Nephron (organoid): ENCODE measurements at regions not wholly inside any gene's neighbourhood (a gene's known extent, or its start where the extent isn't known, plus 50 kb on each side); places are given as distances from the start of the nearest gene placed in this dataset.
"Not testable (repeated sequence)": the region's sequence is repeated elsewhere in the genome, so short reads cannot be mapped to it uniquely, and the experiment has no call there.

ENCODE experiments used
- H3K27ac Mint-ChIP-seq, 3 experiments: 2 replicates each; pipeline ENCODE4 v1.8.0; 2020; ENCODE audit warnings: mixed read lengths in 3 of 3, mild to moderate bottlenecking in 2 of 3, moderate library complexity in 1 of 3
- H3K27me3 Mint-ChIP-seq: 2 replicates; pipeline ENCODE4 v1.8.0; 2021; ENCODE audit warnings: low read depth, mild to moderate bottlenecking, moderate library complexity, mixed read lengths
- H3K36me3 Mint-ChIP-seq: 2 replicates; pipeline ENCODE4 v1.8.0; 2020; ENCODE audit warnings: low read depth, mixed read lengths
- H3K4me1 Mint-ChIP-seq: 2 replicates; pipeline ENCODE4 v1.8.0; 2020; ENCODE audit warnings: mixed read lengths
- H3K4me3 Mint-ChIP-seq, 3 experiments: 2 replicates each; pipeline ENCODE4 v1.8.0; 2020; ENCODE audit warnings: mild to moderate bottlenecking in 3 of 3, mixed read lengths in 3 of 3, moderate library complexity in 2 of 3
- H3K9me3 Mint-ChIP-seq: 2 replicates; pipeline ENCODE4 v1.8.0; 2020; ENCODE audit warnings: mixed read lengths
- CTCF ChIP-seq, 3 experiments: fragments of 200-600 bp; sonication (generic); IDR thresholded peaks; one replicate each; pipeline ENCODE4 v1.5.0; 2021; ENCODE audit warnings: antibody characterized with exemption in 3 of 3; ENCODE audit not compliant: unreplicated experiment in 3 of 3

GRCh38 chr13:70518081-70518480 lies 409.8 kb upstream of the KLHL1 start:
- Mint-ChIP-seq H3K4me1 (no peaks in the 10 kb centered on the region), H3K27me3 (no peaks in the 10 kb centered on the region), H3K9me3 (no peaks in the 10 kb centered on the region), H3K4me3 (no peak overlapping the region), H3K27ac (no peak overlapping the region), H3K36me3 (no peaks in the 10 kb centered on the region)
- no peak for TF ChIP-seq CTCF (IDR thresholded peaks at IDR 0.05; ENCODE audit: unreplicated experiment in 3 of 3)

GRCh38 chr13:70516226-70516625 lies 408.0 kb upstream of the KLHL1 start:
- no peaks in the 10 kb centered on the region for H3K9me3 Mint-ChIP-seq
- TF ChIP-seq CTCF (IDR thresholded peaks at IDR 0.05; ENCODE audit: unreplicated experiment in 3 of 3) = no peak
- H3K27ac Mint-ChIP-seq = no peak overlapping the region
- no peak overlapping the region for H3K4me3 Mint-ChIP-seq
- H3K4me1 Mint-ChIP-seq = no peaks in the 10 kb centered on the region
- no peaks in the 10 kb centered on the region for H3K36me3 Mint-ChIP-seq
- H3K27me3 Mint-ChIP-seq = no peaks in the 10 kb centered on the region

- H3K4me1 Mint-ChIP-seq, H3K4me3 Mint-ChIP-seq, H3K36me3 Mint-ChIP-seq, H3K27me3 Mint-ChIP-seq, H3K9me3 Mint-ChIP-seq, H3K27ac Mint-ChIP-seq: not testable (repeated sequence)
These were observed 403.7 kb upstream of the KLHL1 start for GRCh38 chr13:70511861-70512417.

GRCh38 chr13:70505809-70506208 lies 397.6 kb upstream of the KLHL1 start:
- no peaks in the 10 kb centered on the region for H3K36me3 Mint-ChIP-seq
- TF ChIP-seq CTCF (IDR thresholded peaks at IDR 0.05; ENCODE audit: unreplicated experiment in 3 of 3) = no peak
- no peaks in the 10 kb centered on the region for H3K27me3 Mint-ChIP-seq
- H3K9me3 Mint-ChIP-seq = no peaks in the 10 kb centered on the region
- H3K4me3 Mint-ChIP-seq = no peak overlapping the region
- H3K27ac Mint-ChIP-seq = no peak overlapping the region
- no peaks in the 10 kb centered on the region for H3K4me1 Mint-ChIP-seq

- no peak overlapping the region for H3K4me3 Mint-ChIP-seq
- TF ChIP-seq CTCF (IDR thresholded peaks at IDR 0.05; ENCODE audit: unreplicated experiment in 3 of 3) = no peak
- H3K4me1 Mint-ChIP-seq = no peaks in the 10 kb centered on the region
- H3K36me3 Mint-ChIP-seq = no peaks in the 10 kb centered on the region
- H3K27ac Mint-ChIP-seq = no peak overlapping the region
- H3K27me3 Mint-ChIP-seq = no peaks in the 10 kb centered on the region
- H3K9me3 Mint-ChIP-seq = no peaks in the 10 kb centered on the region
These were observed 394.7 kb upstream of the KLHL1 start for GRCh38 chr13:70502944-70503343.

GRCh38 chr13:70490320-70490935 lies 382.2 kb upstream of the KLHL1 start:
- Mint-ChIP-seq H3K4me3 (no peak overlapping the region), H3K4me1 (no peaks in the 10 kb centered on the region), H3K36me3 (peaks cover 4% of the 10 kb centered on the region)

More at GRCh38 chr13:70490320-70490935, 382.2 kb upstream of the KLHL1 start:
- no peak for TF ChIP-seq CTCF (IDR thresholded peaks at IDR 0.05; ENCODE audit: unreplicated experiment in 3 of 3)
- H3K27me3 Mint-ChIP-seq = no peaks in the 10 kb centered on the region
- H3K27ac Mint-ChIP-seq = no peak overlapping the region
- H3K9me3 Mint-ChIP-seq = peaks cover 17% of the 10 kb centered on the region
